Neural crest cell (in vitro differentiated cells): ENCODE measurements at regions not wholly inside any gene's neighbourhood (a gene's known extent, or its start where the extent isn't known, plus 50 kb on each side); places are given as distances from the start of the nearest gene placed in this dataset.

Experiments used
- DNase-seq: peaks from one replicate; pipeline ENCODE4 v3.0.0; 2021; ENCODE audit warnings: low read depth, mixed read lengths, low spot score
- H3K27ac Mint-ChIP-seq: one replicate; pipeline ENCODE4 v1.8.0; 2021; ENCODE audit warnings: mild to moderate bottlenecking, mixed read lengths; ENCODE audit not compliant: unreplicated experiment
- H3K27me3 Mint-ChIP-seq: 2 replicates; pipeline ENCODE4 v1.8.0; 2021; ENCODE audit warnings: low read depth, mild to moderate bottlenecking, mixed read lengths
- H3K36me3 Mint-ChIP-seq: 2 replicates; pipeline ENCODE4 v1.8.0; 2021; ENCODE audit warnings: low read depth, mild to moderate bottlenecking, mixed read lengths
- H3K4me1 Mint-ChIP-seq: 2 replicates; pipeline ENCODE4 v1.8.0; 2021; ENCODE audit warnings: mixed read lengths
- H3K4me3 Mint-ChIP-seq: one replicate; pipeline ENCODE4 v1.8.0; 2021; ENCODE audit warnings: mild to moderate bottlenecking, mixed read lengths
- H3K9me3 Mint-ChIP-seq: 2 replicates; pipeline ENCODE4 v1.8.0; 2021; ENCODE audit warnings: mixed read lengths
- TF ChIP-seq, protein P1 (sequence below): fragments of 200-600 bp; sonication (generic); conservative IDR thresholded peaks from 2 replicates; pipeline ENCODE4 v1.5.0; 2021; ENCODE audit warnings: antibody characterized with exemption, mild to moderate bottlenecking

DNA sequence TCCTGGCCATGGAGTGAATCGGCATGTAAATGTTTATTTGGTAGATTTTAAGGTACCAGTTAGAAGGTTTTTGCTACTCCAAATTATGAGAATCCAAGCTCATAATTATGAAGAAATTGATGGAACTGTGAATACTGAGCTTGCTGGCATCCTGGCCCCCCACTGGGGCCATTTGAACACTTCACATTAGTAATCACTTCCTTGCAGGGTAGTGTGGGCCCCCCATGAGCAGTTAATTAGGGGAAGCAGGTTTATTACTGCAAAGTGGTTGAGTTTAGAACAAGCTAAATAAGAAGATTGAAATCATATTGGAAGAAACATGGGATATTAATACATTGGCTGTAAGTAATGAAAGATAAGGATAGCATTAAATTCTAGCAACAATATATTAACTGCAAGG is 86.7 kb downstream of the S1PR1 start:
- no peak overlapping the region for H3K4me3 Mint-ChIP-seq

DNA sequence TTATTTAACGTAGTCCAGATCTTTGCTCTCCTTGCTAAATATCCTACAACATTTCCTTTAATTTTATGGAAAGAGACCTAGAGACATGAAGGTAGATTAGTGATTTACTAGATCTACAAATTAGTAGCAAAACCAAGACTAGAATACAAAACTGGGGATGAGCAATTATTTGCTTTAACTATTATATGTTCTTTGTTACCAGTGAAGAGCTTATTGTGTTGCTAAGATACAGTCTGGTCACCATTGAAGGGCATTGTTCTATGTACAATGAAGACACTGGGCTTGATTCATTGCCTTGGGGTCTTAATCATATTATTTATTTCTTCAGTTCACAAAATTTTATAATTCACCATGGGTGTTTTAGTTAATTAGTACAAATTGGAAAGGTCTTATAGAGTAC is 88.3 kb downstream of the S1PR1 start:
- H3K36me3 Mint-ChIP-seq: no peaks in the 10 kb centered on the region
- no peaks in the 10 kb centered on the region for H3K27me3 Mint-ChIP-seq
- no peak for DNase-seq
- TF ChIP-seq, protein P1, sequence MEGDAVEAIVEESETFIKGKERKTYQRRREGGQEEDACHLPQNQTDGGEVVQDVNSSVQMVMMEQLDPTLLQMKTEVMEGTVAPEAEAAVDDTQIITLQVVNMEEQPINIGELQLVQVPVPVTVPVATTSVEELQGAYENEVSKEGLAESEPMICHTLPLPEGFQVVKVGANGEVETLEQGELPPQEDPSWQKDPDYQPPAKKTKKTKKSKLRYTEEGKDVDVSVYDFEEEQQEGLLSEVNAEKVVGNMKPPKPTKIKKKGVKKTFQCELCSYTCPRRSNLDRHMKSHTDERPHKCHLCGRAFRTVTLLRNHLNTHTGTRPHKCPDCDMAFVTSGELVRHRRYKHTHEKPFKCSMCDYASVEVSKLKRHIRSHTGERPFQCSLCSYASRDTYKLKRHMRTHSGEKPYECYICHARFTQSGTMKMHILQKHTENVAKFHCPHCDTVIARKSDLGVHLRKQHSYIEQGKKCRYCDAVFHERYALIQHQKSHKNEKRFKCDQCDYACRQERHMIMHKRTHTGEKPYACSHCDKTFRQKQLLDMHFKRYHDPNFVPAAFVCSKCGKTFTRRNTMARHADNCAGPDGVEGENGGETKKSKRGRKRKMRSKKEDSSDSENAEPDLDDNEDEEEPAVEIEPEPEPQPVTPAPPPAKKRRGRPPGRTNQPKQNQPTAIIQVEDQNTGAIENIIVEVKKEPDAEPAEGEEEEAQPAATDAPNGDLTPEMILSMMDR: no peak
- peaks cover 2% of the 10 kb centered on the region for H3K9me3 Mint-ChIP-seq
- H3K4me3 Mint-ChIP-seq: no peak overlapping the region
- peaks cover 18% of the 10 kb centered on the region for H3K4me1 Mint-ChIP-seq
- no peak overlapping the region for H3K27ac Mint-ChIP-seq

More for the DNA sequence above, 86.7 kb downstream of the S1PR1 start:
- peaks cover 2% of the 10 kb centered on the region for H3K9me3 Mint-ChIP-seq
- no peaks in the 10 kb centered on the region for H3K27me3 Mint-ChIP-seq
- DNase-seq: no peak
- TF ChIP-seq, protein P1: no peak
- H3K27ac Mint-ChIP-seq: no peak overlapping the region
- peaks cover 18% of the 10 kb centered on the region for H3K4me1 Mint-ChIP-seq
- no peaks in the 10 kb centered on the region for H3K36me3 Mint-ChIP-seq

DNA sequence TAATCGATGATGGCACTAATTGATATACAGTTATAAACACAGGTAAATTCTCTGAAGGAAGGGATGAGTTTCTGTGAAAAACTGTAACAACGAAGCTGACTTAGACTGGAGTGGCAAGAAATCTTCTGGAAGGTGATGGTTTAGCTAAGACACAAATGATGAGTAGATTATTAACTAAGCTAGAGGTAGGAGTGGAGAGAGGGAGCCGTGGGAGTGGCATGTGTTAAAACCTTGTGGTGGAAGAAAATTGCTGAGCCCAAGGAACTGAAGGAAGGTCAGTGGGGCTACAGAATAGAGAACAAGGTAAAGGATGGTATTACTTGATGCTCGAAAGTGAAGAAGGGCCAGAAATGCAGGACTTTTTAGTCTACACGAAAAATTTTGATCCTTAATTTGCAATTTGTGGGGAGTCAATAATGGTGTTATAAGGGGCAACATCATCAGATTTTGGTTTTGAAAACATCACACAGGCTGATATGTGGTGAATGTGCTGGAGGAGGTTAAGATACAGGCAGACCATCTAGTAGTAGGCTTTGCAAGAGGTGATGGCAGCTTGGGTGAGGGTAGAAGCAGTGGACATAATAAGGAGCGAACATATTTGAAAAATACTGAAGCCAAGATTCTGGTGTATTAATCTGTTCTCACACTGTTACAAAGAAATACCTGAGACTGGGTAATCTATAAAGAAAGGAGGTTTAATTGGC is 93.8 kb downstream of the S1PR1 start:
- peaks cover 14% of the 10 kb centered on the region for H3K9me3 Mint-ChIP-seq
- H3K4me3 Mint-ChIP-seq: no peak overlapping the region
- no peak overlapping the region for H3K27ac Mint-ChIP-seq
- no peaks in the 10 kb centered on the region for H3K27me3 Mint-ChIP-seq
- DNase-seq: no peak
- H3K4me1 Mint-ChIP-seq: peaks cover 6% of the 10 kb centered on the region
- H3K36me3 Mint-ChIP-seq: no peaks in the 10 kb centered on the region
- TF ChIP-seq, protein P1: no peak

DNA sequence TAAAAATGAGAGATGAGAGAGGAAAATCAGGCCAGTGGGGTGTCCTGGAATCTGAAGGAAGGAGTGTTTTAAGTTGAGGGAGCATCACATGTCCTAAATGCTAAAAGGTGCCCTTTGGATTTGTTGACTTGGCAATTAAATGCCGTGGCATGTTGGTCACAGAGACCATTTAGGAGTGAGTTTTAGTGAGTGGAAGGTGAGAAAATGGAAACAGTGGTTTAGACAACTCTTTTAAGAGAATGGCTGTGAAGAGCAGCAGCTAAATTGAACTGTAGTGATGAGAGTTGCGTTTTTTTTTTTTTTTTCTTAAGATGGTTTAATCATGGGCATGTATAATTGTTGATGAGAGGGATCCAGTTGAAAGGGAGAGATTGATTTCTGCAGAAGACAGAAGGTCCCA is 95.0 kb downstream of the S1PR1 start:
- Mint-ChIP-seq H3K4me3 (no peak overlapping the region), H3K27me3 (no peaks in the 10 kb centered on the region), H3K27ac (no peak overlapping the region), H3K36me3 (no peaks in the 10 kb centered on the region), H3K9me3 (peaks cover 14% of the 10 kb centered on the region), H3K4me1 (peaks cover 6% of the 10 kb centered on the region)
- TF ChIP-seq, protein P1: no peak
- no peak for DNase-seq

DNA sequence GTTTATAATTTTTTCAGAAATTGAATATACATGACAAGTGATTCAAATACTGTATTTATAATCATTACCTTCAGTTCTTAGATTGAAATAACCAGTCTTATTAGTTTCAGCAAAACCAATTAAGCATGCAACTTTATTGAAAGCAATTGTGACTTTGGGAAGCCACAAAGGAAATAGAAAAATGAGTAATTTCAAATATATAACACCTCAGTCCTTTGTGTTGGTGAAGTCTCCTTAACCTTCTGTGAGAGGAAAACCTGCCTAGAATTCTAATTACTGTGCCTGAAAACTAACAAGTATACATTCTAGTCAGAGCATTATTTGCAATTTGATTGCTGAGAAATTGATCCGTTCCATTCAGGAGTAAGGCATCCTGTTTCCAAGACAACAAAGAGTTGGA is 95.8 kb downstream of the S1PR1 start:
- peaks cover 6% of the 10 kb centered on the region for H3K4me1 Mint-ChIP-seq
- H3K27ac Mint-ChIP-seq: no peak overlapping the region
- DNase-seq: no peak

More for the DNA sequence above, 95.8 kb downstream of the S1PR1 start:
- Mint-ChIP-seq H3K9me3 (peaks cover 12% of the 10 kb centered on the region), H3K36me3 (no peaks in the 10 kb centered on the region), H3K4me3 (no peak overlapping the region), H3K27me3 (no peaks in the 10 kb centered on the region)
- TF ChIP-seq, protein P1: no peak
